HepG2 (cell line): ENCODE measurements at regions not wholly inside any gene's neighbourhood (a gene's known extent, or its start where the extent isn't known, plus 50 kb on each side); places are given as distances from the start of the nearest gene placed in this dataset.

Experiments
- ATAC-seq: fragments of 200-7000 bp; cut with Tn5 transposase; 3 replicates; pipeline ENCODE4 v1.9.1; 2020; ENCODE audit warnings: mild to moderate bottlenecking, moderate library complexity
- BruUV-seq: library from RNA; stranded (reverse); fragments of 400-500 nt; replicated peaks from 2 replicates; lab custom pipeline; 2021; lab: Mats Ljungman, UMichigan
- CTCF ChIA-PET: fragments of 300-600 bp; formaldehyde crosslinking; extraction: SDS; loops from one replicate; lab custom pipeline; 2021; ENCODE audit warnings: low total read pairs, inconsistent platforms, low intra/inter-chr PET ratio; lab: Yijun Ruan, JAX
- POLR2A ChIA-PET: fragments of 350-600 bp; sonication (Branson Sonifier 250); formaldehyde crosslinking; loops from one replicate; lab custom pipeline; 2020; ENCODE audit warnings: antibody characterized with exemption, inconsistent platforms; lab: Yijun Ruan, JAX
- DNase-seq: peaks from one replicate; pipeline ENCODE4 v3.0.0-alpha.2; 2015; ENCODE audit warnings: low spot score
- FAIRE-seq: peaks from 3 replicates; lab custom pipeline; 2011; peaks lifted over from hg19 to GRCh38; lab: Jason Lieb, UNC
- H2AFZ ChIP-seq: one replicate; pipeline ENCODE4 v1.6.1; 2011; ENCODE audit warnings: low read length, inconsistent platforms
- H3K27ac ChIP-seq: fragments of 300-600 bp; 3 replicates; pipeline ENCODE4 v1.8.0; 2011; ENCODE audit warnings: mixed run types, mild to moderate bottlenecking, mixed read lengths, low read length, inconsistent platforms; ENCODE audit not compliant: insufficient read depth; ENCODE audit errors: extremely low read length
- H3K27me3 ChIP-seq, 2 experiments: fragments of 200-600 bp in 1 of 2; 2 replicates in 1 of 2; 3 replicates in 1 of 2; pipeline versions ENCODE4 v1.6.0 to v1.8.0; 2011; ENCODE audit warnings: low read length in 2 of 2, mild to moderate bottlenecking in 2 of 2, moderate library complexity in 2 of 2, inconsistent platforms in 1 of 2; ENCODE audit not compliant: insufficient read depth in 2 of 2, control insufficient read depth in 1 of 2
- H3K36me3 ChIP-seq, 2 experiments: fragments of 200-600 bp in 1 of 2; replicated peaks in 1 of 2; 2 replicates in 1 of 2; 3 replicates in 1 of 2; pipeline versions ENCODE4 v1.5.1 to v1.8.0; 2011; ENCODE audit warnings: low read length in 2 of 2, inconsistent platforms in 1 of 2; ENCODE audit not compliant: insufficient read depth in 2 of 2, control insufficient read depth in 1 of 2
- H3K4me1 ChIP-seq: 2 replicates; pipeline ENCODE4 v1.5.1; 2012; ENCODE audit warnings: low read length, inconsistent platforms; ENCODE audit not compliant: insufficient read depth
- H3K4me2 ChIP-seq: 2 replicates; pipeline ENCODE4 v1.6.0; 2011; ENCODE audit warnings: low read depth, low read length, inconsistent platforms
- H3K4me3 ChIP-seq, 3 experiments: fragments of 200-600 bp in 1 of 3; sonication (generic), shearing (Covaris generic) in 1 of 3; replicated peaks in 1 of 3; 2 replicates each; pipeline ENCODE4 v1.5.1; 2011 to 2016; ENCODE audit warnings: low read length in 3 of 3, inconsistent platforms in 2 of 3, low read depth in 2 of 3, mild to moderate bottlenecking in 2 of 3, control low read depth in 1 of 3, mixed read lengths in 1 of 3; ENCODE audit not compliant: insufficient read depth in 1 of 3
- H3K79me2 ChIP-seq: one replicate; pipeline ENCODE4 v1.6.1; 2011; ENCODE audit warnings: low read length, inconsistent platforms; ENCODE audit not compliant: insufficient read depth
- H3K9ac ChIP-seq: 2 replicates; pipeline ENCODE4 v1.6.0; 2011; ENCODE audit warnings: mild to moderate bottlenecking, low read depth, low read length, inconsistent platforms; ENCODE audit not compliant: insufficient read depth
- H3K9me3 ChIP-seq: 2 replicates; pipeline ENCODE4 v1.5.1; 2012; ENCODE audit warnings: mild to moderate bottlenecking, low read length
- H4K20me1 ChIP-seq: 2 replicates; pipeline ENCODE4 v1.6.0; 2011; ENCODE audit warnings: inconsistent platforms, mild to moderate bottlenecking, low read length, moderate library complexity; ENCODE audit not compliant: insufficient read depth
- BORCS8-MEF2B ChIP-seq: sonication (generic); formaldehyde crosslinking; IDR thresholded peaks from 2 replicates; pipeline ENCODE4 v1.8.0; 2022; ENCODE audit warnings: mild to moderate bottlenecking, missing genetic modification reagents
- CEBPG ChIP-seq: IDR thresholded peaks from 2 replicates; pipeline ENCODE4 v1.6.1; 2016
- JARID2 ChIP-seq: sonication (generic); formaldehyde crosslinking; IDR thresholded peaks from 2 replicates; pipeline ENCODE4 v1.8.1; 2023; ENCODE audit warnings: missing genetic modification reagents, inconsistent platforms; ENCODE audit not compliant: insufficient replicate concordance
- MAFF ChIP-seq: IDR thresholded peaks from 2 replicates; pipeline ENCODE4 v1.6.1; 2011; ENCODE audit warnings: low read depth, low read length, improper control_type of control experiment
- MAFK ChIP-seq, 2 experiments: IDR thresholded peaks in 1 of 2; conservative IDR thresholded peaks in 1 of 2; 2 replicates each; pipeline ENCODE4 v1.6.1; 2011; ENCODE audit warnings: improper control_type of control experiment in 2 of 2, low read length in 2 of 2
- MEF2D ChIP-seq: sonication (generic); formaldehyde crosslinking; IDR thresholded peaks from 2 replicates; pipeline ENCODE4 v1.5.1; 2020; ENCODE audit warnings: mild to moderate bottlenecking, missing genetic modification reagents
- NR2F6 ChIP-seq, 2 experiments: IDR thresholded peaks; 2 replicates each; pipeline ENCODE4 v1.6.1; 2016; ENCODE audit warnings: antibody characterized with exemption in 1 of 2, mild to moderate bottlenecking in 1 of 2
- SMYD3 ChIP-seq: sonication (generic); formaldehyde crosslinking; IDR thresholded peaks from 2 replicates; pipeline ENCODE4 v1.8.1; 2023; ENCODE audit warnings: mild to moderate bottlenecking, missing genetic modification reagents
- SSRP1 ChIP-seq: IDR thresholded peaks from 2 replicates; pipeline ENCODE4 v1.6.1; 2016; ENCODE audit warnings: control low read depth
- TP53 ChIP-seq: sonication (generic); formaldehyde crosslinking; conservative IDR thresholded peaks from 2 replicates; pipeline ENCODE4 v1.4.0; 2020; ENCODE audit warnings: missing genetic modification reagents
- ZEB1 ChIP-seq: IDR thresholded peaks from 2 replicates; pipeline ENCODE4 v1.6.1; 2012; ENCODE audit warnings: mild to moderate bottlenecking, low read depth, inconsistent platforms; ENCODE audit not compliant: insufficient replicate concordance
- ZNF605 ChIP-seq: sonication (generic); formaldehyde crosslinking; IDR thresholded peaks from 2 replicates; pipeline ENCODE4 v1.8.0; 2022; ENCODE audit warnings: mild to moderate bottlenecking, missing genetic modification reagents
- ZNF615 ChIP-seq: sonication (generic); formaldehyde crosslinking; IDR thresholded peaks from 2 replicates; pipeline ENCODE4 v1.5.0; 2020; ENCODE audit warnings: mild to moderate bottlenecking, missing genetic modification reagents, borderline replicate concordance
- ZNF773 ChIP-seq: sonication (generic); formaldehyde crosslinking; IDR thresholded peaks from 2 replicates; pipeline ENCODE4 v1.4.0; 2020; ENCODE audit warnings: missing genetic modification reagents, borderline replicate concordance
- ZNF790 ChIP-seq: sonication (generic); formaldehyde crosslinking; IDR thresholded peaks from 2 replicates; pipeline ENCODE4 v1.8.0; 2022; ENCODE audit warnings: missing genetic modification reagents, mild to moderate bottlenecking, borderline replicate concordance
- ZNF839 ChIP-seq: sonication (generic); formaldehyde crosslinking; IDR thresholded peaks from 2 replicates; pipeline ENCODE4 v1.4.0; 2020; ENCODE audit warnings: missing genetic modification reagents, mild to moderate bottlenecking, borderline replicate concordance
- ZNF891 ChIP-seq: sonication (generic); formaldehyde crosslinking; IDR thresholded peaks from 2 replicates; pipeline ENCODE4 v1.5.0; 2020; ENCODE audit warnings: mild to moderate bottlenecking, missing genetic modification reagents
- WGBS: methylation state at CpG from one replicate; pipeline ENCODE4 v1.1.6; 2017; ENCODE audit warnings: low lambda C conversion rate; 5-methylcytosine and 5-hydroxymethylcytosine counted together
- in situ Hi-C: cut with HindIII; loops from 2 replicates; pipeline ENCODE4 v1.10.0; 2017; ENCODE audit warnings: low pct_unique_long_range_greater_than_20kb; ENCODE audit not compliant: extremely low pct_ligation_motif_present
- intact Hi-C: fragments of 100-400 bp; cut with micrococcal nuclease; formaldehyde crosslinking; loops from one replicate; pipeline ENCODE4 v1.10.0; 2022; ENCODE audit not compliant: unreplicated experiment
- TF ChIP-seq, protein P1 (sequence below): sonication (generic); formaldehyde crosslinking; IDR thresholded peaks from 2 replicates; pipeline ENCODE4 v1.8.1; 2023; ENCODE audit warnings: mild to moderate bottlenecking, moderate library complexity, missing genetic modification reagents

DNA sequence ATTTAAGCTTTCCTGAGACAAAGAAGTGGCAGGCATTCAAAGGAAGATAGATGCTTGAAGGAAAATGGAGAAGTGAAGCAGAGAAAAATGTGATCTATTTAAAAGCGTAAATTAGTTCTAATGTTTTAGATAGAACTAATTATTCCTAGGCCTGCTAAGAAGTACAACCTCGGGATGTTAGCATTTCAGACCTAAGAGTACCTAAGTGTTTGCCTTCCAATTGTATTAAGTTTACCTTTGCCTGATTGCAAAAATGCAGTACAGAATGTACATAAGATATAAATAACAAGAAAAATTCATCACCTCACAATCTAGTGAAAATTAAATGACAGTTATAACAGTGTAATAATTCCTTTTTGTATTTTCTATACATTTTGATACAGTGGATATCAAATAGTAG, 71.1 kb upstream of the HNMT start:
- CTCF ChIA-PET: no interaction called here
- peaks cover 0 to 4% of the 10 kb centered on the region in 2 experiments; a peak in 1 of 5 replicates for H3K27me3 ChIP-seq

DNA sequence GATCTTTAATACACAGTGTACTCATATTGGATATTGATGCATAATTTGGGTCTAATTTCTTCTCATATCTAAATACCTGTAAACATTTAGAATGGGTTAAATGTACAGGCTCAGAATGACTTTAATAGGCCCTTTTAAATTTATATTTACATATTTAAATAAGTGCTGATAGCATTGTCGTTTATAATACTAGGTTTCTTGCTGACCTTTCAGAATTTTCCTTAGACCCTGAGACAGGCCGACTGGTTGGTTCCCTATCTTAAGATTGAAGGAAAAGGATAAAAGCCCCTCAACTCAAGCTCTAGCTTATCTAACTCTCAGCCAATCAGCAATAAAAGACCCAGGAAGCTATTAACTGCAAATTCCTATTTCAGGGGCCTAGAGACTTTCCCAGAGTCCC, 67.8 kb upstream of the HNMT start:
- CTCF ChIA-PET: no interaction called here
- no peak for FAIRE-seq

More for the DNA sequence above, 71.1 kb upstream of the HNMT start:
- POLR2A ChIA-PET: no interaction called here
- in situ Hi-C loops: no loop called here
- FAIRE-seq: no peak
- no peak for DNase-seq
- no peak for ATAC-seq
- peaks cover 40% of the 10 kb centered on the region for H3K4me1 ChIP-seq
- no peak overlapping the region for H2AFZ ChIP-seq
- H3K79me2 ChIP-seq: no peaks in the 10 kb centered on the region
- 37% methylated on average over 2 of the region's 2 CpGs for whole genome bisulfite sequencing
- no peak overlapping the region for H3K27ac ChIP-seq
- H4K20me1 ChIP-seq: no peaks in the 10 kb centered on the region
- no peak overlapping the region for H3K4me3 ChIP-seq
- H3K9ac ChIP-seq: no peak overlapping the region
- no peak overlapping the region for H3K4me2 ChIP-seq
- H3K9me3 ChIP-seq: no peaks in the 10 kb centered on the region
- intact Hi-C loops: loop anchor here (10.0 kb wide), 1 partner anchor 382 kb away; no protein-coding TSS in a partner anchor
- BruUV-seq: no TSS peak
- H3K36me3 ChIP-seq: no peaks in the 10 kb centered on the region
- TF ChIP-seq JARID2 (CRISPR knock-in tag) (no peak), SSRP1 (no peak), NR2F6 (IDR thresholded peaks at IDR 0.05) (no peak), NR2F6 (CRISPR knock-in tag; IDR thresholded peaks at IDR 0.05) (no peak), SMYD3 (CRISPR knock-in tag) (no peak), MEF2D (CRISPR knock-in tag) (no peak), CEBPG (no peak), ZNF605 (CRISPR knock-in tag) (no peak), ZNF773 (CRISPR knock-in tag) (no peak), ZEB1 (no peak), ZNF790 (no peak), ZNF839 (CRISPR knock-in tag) (no peak), TP53 (CRISPR knock-in tag) (no peak), ZNF615 (CRISPR knock-in tag) (no peak), BORCS8-MEF2B (CRISPR knock-in tag) (no peak)
- TF ChIP-seq, protein P1, sequence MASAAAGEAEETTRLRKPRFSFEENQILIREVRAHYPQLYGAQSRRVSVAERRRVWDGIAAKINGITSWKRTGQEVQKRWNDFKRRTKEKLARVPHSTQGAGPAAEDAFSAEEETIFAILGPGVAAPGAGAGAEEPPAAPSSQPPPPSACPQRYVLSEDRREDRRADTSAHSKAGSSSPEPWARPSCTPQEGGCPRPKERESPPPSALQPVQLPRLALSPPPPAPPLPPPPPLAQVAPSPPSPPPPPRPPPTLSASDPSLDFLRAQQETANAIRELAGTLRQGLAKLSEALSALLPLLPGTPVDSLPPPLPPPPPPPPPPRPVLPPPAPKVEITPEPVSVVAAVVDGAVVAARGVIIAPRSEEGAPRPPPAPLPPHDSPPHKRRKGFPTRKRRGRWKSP: no peak

More for the DNA sequence above, 67.8 kb upstream of the HNMT start:
- Histone ChIP-seq H3K27ac (no peak overlapping the region), H3K4me3 (no peak overlapping the region), H3K27me3 (peaks cover 0 to 4% of the 10 kb centered on the region in 2 experiments; a peak in 1 of 5 replicates), H3K79me2 (no peaks in the 10 kb centered on the region), H3K4me2 (no peak overlapping the region), H4K20me1 (no peaks in the 10 kb centered on the region), H3K9me3 (no peaks in the 10 kb centered on the region), H3K9ac (no peak overlapping the region), H3K36me3 (no peaks in the 10 kb centered on the region), H3K4me1 (peaks cover 23% of the 10 kb centered on the region), H2AFZ (no peak overlapping the region)
- BruUV-seq: no TSS peak
- in situ Hi-C loops: no loop called here
- no peak for ATAC-seq
- no peak for DNase-seq
- WGBS: 38% methylated on average over 2 of the region's 2 CpGs
- POLR2A ChIA-PET: no interaction called here
- TF ChIP-seq ZNF891 (CRISPR knock-in tag) (no peak), MAFK (conservative IDR thresholded peaks at IDR 0.05 in 1 of 2, IDR thresholded peaks at IDR 0.05 in 1 of 2; ENCODE audit: low read length in 2 of 2) (peak; percentile 56 to 73; a peak in 3 of 4 replicates), MAFF (peak; percentile 73)
- intact Hi-C loops: loop anchor here (10.0 kb wide), 1 partner anchor 378 kb away; no protein-coding TSS in a partner anchor
